Body of pancreas (tissue), 4 donors: ENCODE measurements at regions not wholly inside any gene's neighbourhood (a gene's known extent, or its start where the extent isn't known, plus 50 kb on each side); places are given as distances from the start of the nearest gene placed in this dataset.

Experiments
- POLR2A ChIP-seq, 3 donors: fragments of 450-650 bp; IDR thresholded peaks; one replicate each; pipeline ENCODE4 v1.6.1; 2016; ENCODE audit warnings: antibody characterized with exemption in 3 of 3, mild to moderate bottlenecking in 2 of 3
- TF ChIP-seq, protein P1 (sequence below), 7 experiments: fragments of 450-650 bp in 4 of 7; fragments of 200-600 bp in 3 of 7; sonication (generic) in 3 of 7; IDR thresholded peaks; one replicate each; pipeline ENCODE4 v1.5.1; 2016 to 2019; ENCODE audit warnings: antibody characterized with exemption in 7 of 7

DNA sequence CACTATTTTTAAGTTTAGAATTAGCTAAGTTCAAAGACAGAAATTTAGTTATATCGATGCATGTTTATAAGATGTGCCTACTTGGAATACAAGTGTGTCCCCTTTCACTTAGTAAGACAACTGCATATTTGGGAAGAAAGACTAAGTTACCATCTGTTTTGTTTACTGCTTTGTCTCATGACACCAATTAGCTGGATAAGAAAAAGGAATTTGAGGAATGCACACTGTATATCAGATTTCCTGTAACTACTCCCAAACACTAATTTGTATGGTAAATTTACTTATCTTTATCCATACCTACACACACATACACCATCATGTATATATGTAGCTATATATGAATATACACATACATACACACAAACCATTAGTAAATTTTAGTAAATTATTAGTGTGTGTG, 1442.8 kb upstream of the IGFBP7 start:
- TF ChIP-seq, protein P1, sequence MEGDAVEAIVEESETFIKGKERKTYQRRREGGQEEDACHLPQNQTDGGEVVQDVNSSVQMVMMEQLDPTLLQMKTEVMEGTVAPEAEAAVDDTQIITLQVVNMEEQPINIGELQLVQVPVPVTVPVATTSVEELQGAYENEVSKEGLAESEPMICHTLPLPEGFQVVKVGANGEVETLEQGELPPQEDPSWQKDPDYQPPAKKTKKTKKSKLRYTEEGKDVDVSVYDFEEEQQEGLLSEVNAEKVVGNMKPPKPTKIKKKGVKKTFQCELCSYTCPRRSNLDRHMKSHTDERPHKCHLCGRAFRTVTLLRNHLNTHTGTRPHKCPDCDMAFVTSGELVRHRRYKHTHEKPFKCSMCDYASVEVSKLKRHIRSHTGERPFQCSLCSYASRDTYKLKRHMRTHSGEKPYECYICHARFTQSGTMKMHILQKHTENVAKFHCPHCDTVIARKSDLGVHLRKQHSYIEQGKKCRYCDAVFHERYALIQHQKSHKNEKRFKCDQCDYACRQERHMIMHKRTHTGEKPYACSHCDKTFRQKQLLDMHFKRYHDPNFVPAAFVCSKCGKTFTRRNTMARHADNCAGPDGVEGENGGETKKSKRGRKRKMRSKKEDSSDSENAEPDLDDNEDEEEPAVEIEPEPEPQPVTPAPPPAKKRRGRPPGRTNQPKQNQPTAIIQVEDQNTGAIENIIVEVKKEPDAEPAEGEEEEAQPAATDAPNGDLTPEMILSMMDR (IDR thresholded peaks at IDR 0.05), result no peak
- TF ChIP-seq POLR2A (IDR thresholded peaks at IDR 0.05), result no peak
